Liver (tissue), 8 donors: ENCODE measurements at regions not wholly inside any gene's neighbourhood (a gene's known extent, or its start where the extent isn't known, plus 50 kb on each side); places are given as distances from the start of the nearest gene placed in this dataset.

Experiments
- DNase-seq: peaks from one replicate; pipeline ENCODE4 v3.0.0-alpha.2; 2017; ENCODE audit warnings: low spot score
- H3K27ac ChIP-seq, 2 donors: one replicate each; pipeline ENCODE4 v1.7.0; 2013; ENCODE audit warnings: inconsistent platforms in 2 of 2, low read length in 2 of 2, control low read depth in 1 of 2, low read depth in 1 of 2, mild to moderate bottlenecking in 1 of 2
- H3K27me3 ChIP-seq, 4 donors: one replicate each; pipeline versions ENCODE4 v1.6.1 to v1.7.0; 2013; ENCODE audit warnings: low read length in 3 of 4, inconsistent platforms in 1 of 4, mild to moderate bottlenecking in 1 of 4, moderate library complexity in 1 of 4; ENCODE audit not compliant: control insufficient read depth in 4 of 4, insufficient read depth in 4 of 4
- H3K36me3 ChIP-seq, 4 donors: one replicate each; pipeline versions ENCODE4 v1.6.1 to v1.7.0; 2013; ENCODE audit warnings: low read length in 3 of 4, mild to moderate bottlenecking in 3 of 4, low read depth in 1 of 4, moderate library complexity in 1 of 4; ENCODE audit not compliant: control insufficient read depth in 4 of 4, insufficient read depth in 3 of 4
- H3K4me1 ChIP-seq, 4 donors: one replicate each; pipeline versions ENCODE4 v1.6.1 to v1.7.0; 2013; ENCODE audit warnings: low read length in 3 of 4, mild to moderate bottlenecking in 3 of 4, moderate library complexity in 1 of 4; ENCODE audit not compliant: control insufficient read depth in 4 of 4, insufficient read depth in 4 of 4
- H3K4me3 ChIP-seq, 3 donors: one replicate each; pipeline versions ENCODE4 v1.6.1 to v1.7.0; 2013; ENCODE audit warnings: low read length in 3 of 3, control low read depth in 1 of 3, low read depth in 1 of 3, mild to moderate bottlenecking in 1 of 3
- H3K9ac ChIP-seq, 2 donors: one replicate each; pipeline ENCODE4 v1.7.0; 2013; ENCODE audit warnings: low read length in 2 of 2, mild to moderate bottlenecking in 2 of 2, moderate library complexity in 2 of 2, control low read depth in 1 of 2, low read depth in 1 of 2
- H3K9me3 ChIP-seq, 4 donors: one replicate each; pipeline versions ENCODE4 v1.6.1 to v1.7.0; 2013; ENCODE audit warnings: low read length in 3 of 4; ENCODE audit not compliant: control insufficient read depth in 4 of 4
- EGR1 ChIP-seq, 2 donors: IDR thresholded peaks; 2 replicates each; pipeline ENCODE4 v1.6.1; 2016 to 2018; ENCODE audit warnings: antibody characterized with exemption in 2 of 2, low read depth in 2 of 2
- FOXA1 ChIP-seq: IDR thresholded peaks from 2 replicates; pipeline ENCODE4 v1.6.1; 2016; ENCODE audit warnings: antibody characterized with exemption
- FOXA2 ChIP-seq: IDR thresholded peaks from 2 replicates; pipeline ENCODE4 v1.6.1; 2016; ENCODE audit warnings: antibody characterized with exemption
- GABPA ChIP-seq, 2 donors: IDR thresholded peaks in 1 of 2; conservative IDR thresholded peaks in 1 of 2; 2 replicates each; pipeline ENCODE4 v1.6.1; 2016; ENCODE audit warnings: antibody characterized with exemption in 2 of 2, mild to moderate bottlenecking in 1 of 2, moderate library complexity in 1 of 2
- HNF4A ChIP-seq, 2 donors: conservative IDR thresholded peaks; 2 replicates each; pipeline ENCODE4 v1.6.1; 2016; ENCODE audit warnings: antibody characterized with exemption in 2 of 2, mild to moderate bottlenecking in 2 of 2
- HNF4G ChIP-seq: IDR thresholded peaks from 2 replicates; pipeline ENCODE4 v1.6.1; 2016; ENCODE audit warnings: antibody characterized with exemption
- JUND ChIP-seq, 2 donors: IDR thresholded peaks; 2 replicates each; pipeline ENCODE4 v1.6.1; 2016; ENCODE audit warnings: antibody characterized with exemption in 2 of 2
- NR2F2 ChIP-seq: IDR thresholded peaks from 2 replicates; pipeline ENCODE4 v1.6.1; 2016; ENCODE audit warnings: antibody characterized with exemption
- RAD21 ChIP-seq, 2 donors: IDR thresholded peaks; 2 replicates each; pipeline ENCODE4 v1.6.1; 2016; ENCODE audit warnings: antibody characterized with exemption in 2 of 2, mild to moderate bottlenecking in 2 of 2
- RXRA ChIP-seq, 2 donors: IDR thresholded peaks; 2 replicates each; pipeline ENCODE4 v1.6.1; 2017 to 2018; ENCODE audit warnings: antibody characterized with exemption in 2 of 2, mild to moderate bottlenecking in 1 of 2
- SP1 ChIP-seq: IDR thresholded peaks from 2 replicates; pipeline ENCODE4 v1.6.1; 2018; ENCODE audit warnings: antibody characterized with exemption, mild to moderate bottlenecking
- TAF1 ChIP-seq: conservative IDR thresholded peaks from 2 replicates; pipeline ENCODE4 v1.6.1; 2016; ENCODE audit warnings: antibody characterized with exemption, mild to moderate bottlenecking
- YY1 ChIP-seq: IDR thresholded peaks from 2 replicates; pipeline ENCODE4 v1.6.1; 2016; ENCODE audit warnings: antibody characterized with exemption, mild to moderate bottlenecking
- WGBS: extraction: QIAGEN DNeasy Blood & Tissue Kit; methylation state at CpG from one replicate; pipeline ENCODE4 v1.1.7; 2013; 5-methylcytosine and 5-hydroxymethylcytosine counted together
- TF ChIP-seq, protein P1 (sequence below): IDR thresholded peaks from 2 replicates; pipeline ENCODE4 v1.6.1; 2016; ENCODE audit warnings: antibody characterized with exemption, mild to moderate bottlenecking
- TF ChIP-seq, protein P2 (sequence below): IDR thresholded peaks from 2 replicates; pipeline ENCODE4 v1.6.1; 2016; ENCODE audit warnings: antibody characterized with exemption
- TF ChIP-seq, protein P3 (sequence below): IDR thresholded peaks from 2 replicates; pipeline ENCODE4 v1.6.1; 2016; ENCODE audit warnings: antibody characterized with exemption
- TF ChIP-seq, protein P4 (sequence below): IDR thresholded peaks from 2 replicates; pipeline ENCODE4 v1.6.1; 2016; ENCODE audit warnings: antibody characterized with exemption
- TF ChIP-seq, protein P5 (sequence below): fragments of 150-350 bp; IDR thresholded peaks from 2 replicates; pipeline ENCODE4 v1.5.1; 2017; ENCODE audit warnings: improper control_type of control experiment, low read depth, low read length; ENCODE audit not compliant: missing input control
- donor health status: healthy.
- donor health status: healthy.
- donor health status: healthy.
- donor health status: healthy.
- donor health status: healthy.

DNA sequence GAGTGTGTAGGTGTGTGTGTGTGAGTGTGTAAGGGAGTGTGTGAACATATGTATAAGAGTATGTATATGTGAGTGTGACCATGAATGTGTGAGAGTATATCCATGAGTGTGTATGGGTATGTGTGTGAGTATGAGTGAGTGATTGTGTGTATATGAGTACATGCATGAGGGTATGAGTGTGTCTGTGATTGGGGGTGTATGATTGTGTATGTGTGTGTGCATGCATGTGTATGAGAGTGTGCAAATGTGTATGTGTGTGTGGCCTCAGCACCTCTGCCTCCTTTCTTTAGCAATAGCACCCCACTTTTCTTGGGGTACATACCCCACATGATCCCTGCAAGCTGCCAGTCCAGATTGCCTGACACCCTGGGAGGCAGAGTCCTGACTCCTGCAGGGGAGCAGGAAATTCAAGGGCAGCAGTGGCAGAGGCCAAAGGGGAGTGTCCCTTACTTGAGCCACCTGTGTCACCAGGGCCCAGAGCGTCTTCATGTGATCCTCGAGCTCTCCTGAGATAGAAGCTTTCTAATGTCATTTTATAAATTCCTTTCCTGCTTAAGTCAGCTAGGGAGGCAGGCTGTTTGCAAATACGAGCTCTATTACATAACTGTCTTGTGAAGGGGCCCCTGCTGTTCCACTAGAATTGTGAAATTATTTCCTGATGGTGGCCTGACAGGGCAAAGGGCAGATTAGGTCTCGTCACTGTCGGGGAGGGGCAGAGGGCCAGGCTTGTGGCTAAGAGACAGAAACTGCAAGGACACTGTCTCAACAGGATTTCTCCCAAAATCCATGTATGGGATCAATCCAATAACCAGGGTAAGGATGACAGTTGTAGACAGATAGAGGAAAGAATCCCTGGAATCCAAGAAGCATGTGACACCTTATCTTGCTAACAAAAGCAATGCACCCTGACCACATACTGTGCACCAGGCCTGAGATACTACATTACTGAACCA is 389.1 kb downstream of the GADD45G start (continued):
- TF ChIP-seq, protein P1, sequence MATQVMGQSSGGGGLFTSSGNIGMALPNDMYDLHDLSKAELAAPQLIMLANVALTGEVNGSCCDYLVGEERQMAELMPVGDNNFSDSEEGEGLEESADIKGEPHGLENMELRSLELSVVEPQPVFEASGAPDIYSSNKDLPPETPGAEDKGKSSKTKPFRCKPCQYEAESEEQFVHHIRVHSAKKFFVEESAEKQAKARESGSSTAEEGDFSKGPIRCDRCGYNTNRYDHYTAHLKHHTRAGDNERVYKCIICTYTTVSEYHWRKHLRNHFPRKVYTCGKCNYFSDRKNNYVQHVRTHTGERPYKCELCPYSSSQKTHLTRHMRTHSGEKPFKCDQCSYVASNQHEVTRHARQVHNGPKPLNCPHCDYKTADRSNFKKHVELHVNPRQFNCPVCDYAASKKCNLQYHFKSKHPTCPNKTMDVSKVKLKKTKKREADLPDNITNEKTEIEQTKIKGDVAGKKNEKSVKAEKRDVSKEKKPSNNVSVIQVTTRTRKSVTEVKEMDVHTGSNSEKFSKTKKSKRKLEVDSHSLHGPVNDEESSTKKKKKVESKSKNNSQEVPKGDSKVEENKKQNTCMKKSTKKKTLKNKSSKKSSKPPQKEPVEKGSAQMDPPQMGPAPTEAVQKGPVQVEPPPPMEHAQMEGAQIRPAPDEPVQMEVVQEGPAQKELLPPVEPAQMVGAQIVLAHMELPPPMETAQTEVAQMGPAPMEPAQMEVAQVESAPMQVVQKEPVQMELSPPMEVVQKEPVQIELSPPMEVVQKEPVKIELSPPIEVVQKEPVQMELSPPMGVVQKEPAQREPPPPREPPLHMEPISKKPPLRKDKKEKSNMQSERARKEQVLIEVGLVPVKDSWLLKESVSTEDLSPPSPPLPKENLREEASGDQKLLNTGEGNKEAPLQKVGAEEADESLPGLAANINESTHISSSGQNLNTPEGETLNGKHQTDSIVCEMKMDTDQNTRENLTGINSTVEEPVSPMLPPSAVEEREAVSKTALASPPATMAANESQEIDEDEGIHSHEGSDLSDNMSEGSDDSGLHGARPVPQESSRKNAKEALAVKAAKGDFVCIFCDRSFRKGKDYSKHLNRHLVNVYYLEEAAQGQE, result peak; percentile 53
- TF ChIP-seq NR2F2 (peak; percentile 99), JUND (IDR thresholded peaks at IDR 0.05) (peak; percentile 65 to 90), HNF4A (conservative IDR thresholded peaks at IDR 0.05) (peak; percentile 97 to 98)

DNA sequence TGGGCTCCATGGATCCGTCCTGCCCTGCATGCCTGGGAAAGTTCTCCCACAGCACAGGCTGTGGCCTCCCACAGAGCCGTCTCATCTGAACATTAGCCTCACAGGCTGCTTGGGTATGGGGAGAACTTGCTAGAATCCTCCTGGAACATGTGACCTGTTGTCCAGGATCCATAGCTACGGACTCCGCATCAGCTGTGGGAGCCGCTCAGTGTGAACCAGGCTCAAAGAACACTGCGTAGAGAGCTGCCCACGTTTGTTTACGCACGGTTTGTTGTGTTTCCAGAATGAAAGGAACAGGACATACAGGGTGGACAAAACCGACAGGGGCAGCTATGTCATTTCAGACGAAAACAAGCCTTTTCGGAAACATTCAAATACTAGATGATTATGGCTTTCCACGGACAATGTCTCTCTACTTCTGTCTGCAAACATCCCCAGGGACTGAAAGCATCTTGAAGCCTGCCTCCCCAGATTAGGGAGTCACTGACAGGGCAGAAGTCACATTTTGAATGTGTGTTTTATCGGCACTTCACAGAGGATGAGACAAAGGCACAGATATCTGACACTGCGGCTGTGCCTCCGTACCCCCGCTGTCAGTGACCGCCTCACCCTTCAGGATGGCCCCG is 390.3 kb downstream of the GADD45G start:
- Histone ChIP-seq H3K27ac (peak overlapping the region; percentile 95 to 97), H3K4me1 (peaks cover 21 to 77% (median 51%) of the 10 kb centered on the region in 4 donors), H3K4me3 (no peak overlapping the region), H3K36me3 (no peaks in the 10 kb centered on the region), H3K9me3 (no peaks in the 10 kb centered on the region), H3K9ac (peak overlapping the region; percentile 61 to 84), H3K27me3 (no peaks in the 10 kb centered on the region)
- TF ChIP-seq, protein P2, sequence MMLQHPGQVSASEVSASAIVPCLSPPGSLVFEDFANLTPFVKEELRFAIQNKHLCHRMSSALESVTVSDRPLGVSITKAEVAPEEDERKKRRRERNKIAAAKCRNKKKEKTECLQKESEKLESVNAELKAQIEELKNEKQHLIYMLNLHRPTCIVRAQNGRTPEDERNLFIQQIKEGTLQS, result no peak
- TF ChIP-seq FOXA2 (peak; percentile 58), SP1 (peak; percentile 91), GABPA (IDR thresholded peaks at IDR 0.05 in 1 of 2, conservative IDR thresholded peaks at IDR 0.05 in 1 of 2) (no peak), RAD21 (IDR thresholded peaks at IDR 0.05) (peak in 1 of 2 donors; percentile 36), NR2F2 (no peak), TAF1 (peak; percentile 21), RXRA (IDR thresholded peaks at IDR 0.05) (peak; percentile 66 to 83), JUND (IDR thresholded peaks at IDR 0.05) (peak in 1 of 2 donors; percentile 63), HNF4G (no peak), FOXA1 (peak; percentile 56), EGR1 (IDR thresholded peaks at IDR 0.05; ENCODE audit: low read depth in 2 of 2) (peak; percentile 36 to 41), HNF4A (conservative IDR thresholded peaks at IDR 0.05) (peak; percentile 87 to 93), YY1 (peak; percentile 68)
- TF ChIP-seq, protein P3, sequence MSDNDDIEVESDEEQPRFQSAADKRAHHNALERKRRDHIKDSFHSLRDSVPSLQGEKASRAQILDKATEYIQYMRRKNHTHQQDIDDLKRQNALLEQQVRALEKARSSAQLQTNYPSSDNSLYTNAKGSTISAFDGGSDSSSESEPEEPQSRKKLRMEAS, result peak; percentile 70
- TF ChIP-seq, protein P4, sequence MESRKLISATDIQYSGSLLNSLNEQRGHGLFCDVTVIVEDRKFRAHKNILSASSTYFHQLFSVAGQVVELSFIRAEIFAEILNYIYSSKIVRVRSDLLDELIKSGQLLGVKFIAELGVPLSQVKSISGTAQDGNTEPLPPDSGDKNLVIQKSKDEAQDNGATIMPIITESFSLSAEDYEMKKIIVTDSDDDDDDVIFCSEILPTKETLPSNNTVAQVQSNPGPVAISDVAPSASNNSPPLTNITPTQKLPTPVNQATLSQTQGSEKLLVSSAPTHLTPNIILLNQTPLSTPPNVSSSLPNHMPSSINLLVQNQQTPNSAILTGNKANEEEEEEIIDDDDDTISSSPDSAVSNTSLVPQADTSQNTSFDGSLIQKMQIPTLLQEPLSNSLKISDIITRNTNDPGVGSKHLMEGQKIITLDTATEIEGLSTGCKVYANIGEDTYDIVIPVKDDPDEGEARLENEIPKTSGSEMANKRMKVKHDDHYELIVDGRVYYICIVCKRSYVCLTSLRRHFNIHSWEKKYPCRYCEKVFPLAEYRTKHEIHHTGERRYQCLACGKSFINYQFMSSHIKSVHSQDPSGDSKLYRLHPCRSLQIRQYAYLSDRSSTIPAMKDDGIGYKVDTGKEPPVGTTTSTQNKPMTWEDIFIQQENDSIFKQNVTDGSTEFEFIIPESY, result peak; percentile 41
- TF ChIP-seq, protein P5, sequence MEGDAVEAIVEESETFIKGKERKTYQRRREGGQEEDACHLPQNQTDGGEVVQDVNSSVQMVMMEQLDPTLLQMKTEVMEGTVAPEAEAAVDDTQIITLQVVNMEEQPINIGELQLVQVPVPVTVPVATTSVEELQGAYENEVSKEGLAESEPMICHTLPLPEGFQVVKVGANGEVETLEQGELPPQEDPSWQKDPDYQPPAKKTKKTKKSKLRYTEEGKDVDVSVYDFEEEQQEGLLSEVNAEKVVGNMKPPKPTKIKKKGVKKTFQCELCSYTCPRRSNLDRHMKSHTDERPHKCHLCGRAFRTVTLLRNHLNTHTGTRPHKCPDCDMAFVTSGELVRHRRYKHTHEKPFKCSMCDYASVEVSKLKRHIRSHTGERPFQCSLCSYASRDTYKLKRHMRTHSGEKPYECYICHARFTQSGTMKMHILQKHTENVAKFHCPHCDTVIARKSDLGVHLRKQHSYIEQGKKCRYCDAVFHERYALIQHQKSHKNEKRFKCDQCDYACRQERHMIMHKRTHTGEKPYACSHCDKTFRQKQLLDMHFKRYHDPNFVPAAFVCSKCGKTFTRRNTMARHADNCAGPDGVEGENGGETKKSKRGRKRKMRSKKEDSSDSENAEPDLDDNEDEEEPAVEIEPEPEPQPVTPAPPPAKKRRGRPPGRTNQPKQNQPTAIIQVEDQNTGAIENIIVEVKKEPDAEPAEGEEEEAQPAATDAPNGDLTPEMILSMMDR, result no peak
- TF ChIP-seq, protein P1, result peak; percentile 74
- no peak for DNase-seq
- 37% methylated on average over 19 of the region's 19 CpGs for WGBS
